Spinal cord (tissue), 9 donors: ENCODE measurements at regions not wholly inside any gene's neighbourhood (a gene's known extent, or its start where the extent isn't known, plus 50 kb on each side); places are given as distances from the start of the nearest gene placed in this dataset.
"Not testable (repeated sequence)": the region's sequence is repeated elsewhere in the genome, so short reads cannot be mapped to it uniquely, and the experiment has no call there.

Source experiments
- DNase-seq, 6 donors: peaks; one replicate each; pipeline versions ENCODE4 v3.0.0 to v3.0.0-alpha.2; 2013 to 2015; ENCODE audit warnings: low spot score in 6 of 6, low read depth in 4 of 6
- H3K27ac ChIP-seq: one replicate; pipeline ENCODE4 v1.5.1; 2013; ENCODE audit warnings: low read depth, low read length, control low read depth
- H3K27me3 ChIP-seq: one replicate; pipeline ENCODE4 v1.6.1; 2013; ENCODE audit warnings: low read length; ENCODE audit not compliant: control insufficient read depth, insufficient read depth
- H3K36me3 ChIP-seq: one replicate; pipeline ENCODE4 v1.6.1; 2013; ENCODE audit warnings: low read length; ENCODE audit not compliant: control insufficient read depth, insufficient read depth
- H3K4me1 ChIP-seq: one replicate; pipeline ENCODE4 v1.6.1; 2013; ENCODE audit warnings: low read length; ENCODE audit not compliant: control insufficient read depth, insufficient read depth
- H3K4me3 ChIP-seq: one replicate; pipeline ENCODE4 v1.5.1; 2013; ENCODE audit warnings: low read depth, low read length, control low read depth
- H3K9me3 ChIP-seq: one replicate; pipeline ENCODE4 v1.6.1; 2013; ENCODE audit warnings: low read length; ENCODE audit not compliant: control insufficient read depth, insufficient read depth
- WGBS: methylation state at CpG from one replicate; pipeline ENCODE4 v1.1.5; 2013; ENCODE audit warnings: missing lambda C conversion rate; ENCODE audit not compliant: insufficient coverage; 5-methylcytosine and 5-hydroxymethylcytosine counted together
- donor health status: healthy.

DNA sequence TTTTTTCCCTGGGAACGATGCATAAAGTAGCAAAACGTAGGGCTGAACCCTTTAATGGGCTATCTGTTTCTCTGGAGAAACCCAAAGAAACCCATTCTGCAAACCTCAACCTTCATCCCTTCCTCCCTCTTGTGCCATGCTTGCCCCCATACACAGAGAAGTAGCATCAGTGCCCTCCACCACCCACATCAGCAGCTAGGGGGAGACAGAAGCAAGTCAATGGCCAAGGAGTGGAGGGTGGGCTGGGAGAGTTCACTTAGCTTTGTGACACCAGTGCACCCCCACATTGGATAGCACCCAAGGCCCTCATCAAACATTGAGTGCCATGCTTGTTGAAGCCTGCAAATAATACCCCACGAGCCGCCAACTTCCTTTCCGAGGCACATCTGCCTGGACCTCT is 282.4 kb downstream of the ABCC12 start:
- Histone ChIP-seq H3K9me3 (no peaks in the 10 kb centered on the region), H3K27me3 (no peaks in the 10 kb centered on the region), H3K4me3 (no peak overlapping the region), H3K4me1 (no peaks in the 10 kb centered on the region), H3K27ac (no peak overlapping the region), H3K36me3 (no peaks in the 10 kb centered on the region)
- WGBS, result 79% methylated on average over 5 of the region's 5 CpGs
- no peak for DNase-seq

DNA sequence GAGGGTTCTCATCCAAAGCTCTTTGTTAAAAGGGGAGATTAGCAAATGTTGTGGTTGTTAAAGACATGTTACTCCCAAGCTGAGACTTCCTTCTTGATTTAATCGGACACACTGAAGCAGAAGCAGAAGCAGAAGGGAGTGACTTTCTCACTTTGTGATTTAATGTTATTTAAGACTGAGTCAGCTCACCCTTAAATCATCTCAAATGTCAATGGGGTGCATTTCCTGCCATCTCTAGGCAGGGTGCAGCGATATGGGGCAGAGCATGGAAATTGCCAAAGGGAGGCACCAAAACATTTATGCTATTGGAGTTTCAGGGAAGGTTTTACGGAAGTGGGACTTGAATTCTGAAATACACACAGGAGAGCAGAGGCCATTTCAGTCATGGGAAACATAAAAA is 283.6 kb downstream of the ABCC12 start:
- 79% methylated on average over 2 of the region's 3 CpGs for whole genome bisulfite sequencing
- Histone ChIP-seq H3K27ac (no peak overlapping the region), H3K9me3 (peaks cover 2% of the 10 kb centered on the region), H3K36me3 (no peaks in the 10 kb centered on the region), H3K27me3 (no peaks in the 10 kb centered on the region), H3K4me1 (no peaks in the 10 kb centered on the region), H3K4me3 (no peak overlapping the region)
- no peak for DNase-seq

DNA sequence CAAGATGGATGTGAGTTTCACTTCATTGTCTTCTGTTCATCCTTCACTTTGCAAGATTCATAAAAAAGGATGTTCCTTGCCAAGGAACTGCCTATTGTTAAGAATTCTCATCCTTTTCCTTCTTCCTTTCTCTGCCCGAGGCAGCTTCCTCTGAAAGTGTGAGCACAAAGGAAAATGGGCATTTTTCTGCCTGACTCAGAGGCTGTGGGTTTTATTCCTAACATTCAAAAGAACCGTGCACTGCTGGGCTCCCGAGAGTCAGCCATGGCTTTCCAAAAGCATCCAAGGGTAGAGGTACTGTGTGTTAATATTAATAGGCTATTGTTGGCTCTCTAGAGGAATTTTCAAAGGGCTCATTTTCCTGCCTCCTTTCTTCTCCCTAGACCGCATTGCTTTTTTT is 289.4 kb downstream of the ABCC12 start:
- Histone ChIP-seq H3K4me1 (no peaks in the 10 kb centered on the region), H3K9me3 (peaks cover 2% of the 10 kb centered on the region), H3K4me3 (no peak overlapping the region), H3K27ac (no peak overlapping the region), H3K27me3 (no peaks in the 10 kb centered on the region), H3K36me3 (no peaks in the 10 kb centered on the region)
- no peak for DNase-seq
- WGBS, result 29% methylated on average over 1 of the region's 4 CpGs

DNA sequence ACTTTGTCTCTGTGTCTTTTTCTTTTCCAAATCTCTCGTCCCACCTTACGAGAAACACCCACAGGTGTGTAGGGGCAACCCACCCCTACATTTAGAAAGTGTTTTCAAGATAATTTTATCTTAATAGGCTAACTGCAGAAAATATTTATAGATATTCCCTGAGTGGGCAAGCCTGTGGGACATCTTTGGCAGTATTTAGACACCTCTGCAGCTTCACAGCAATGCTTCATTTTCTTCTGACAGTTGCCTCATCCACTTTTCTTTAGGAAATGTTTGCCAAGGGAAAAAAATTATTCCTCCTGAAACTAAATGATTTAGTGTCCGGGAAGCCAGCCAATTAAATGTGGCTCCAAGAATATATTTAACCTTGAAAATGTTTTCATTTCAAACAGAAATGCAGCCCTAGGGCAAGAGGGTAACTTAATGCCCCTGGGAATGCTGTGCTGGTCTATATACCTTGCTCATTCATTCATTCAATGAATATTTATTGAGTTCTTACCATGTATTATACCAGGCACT is 290.4 kb downstream of the ABCC12 start:
- DNase-seq, result peak in 1 of 6 donors; percentile 38
- Histone ChIP-seq H3K36me3 (no peaks in the 10 kb centered on the region), H3K9me3 (peaks cover 2% of the 10 kb centered on the region), H3K4me1 (no peaks in the 10 kb centered on the region), H3K4me3 (no peak overlapping the region), H3K27ac (no peak overlapping the region), H3K27me3 (no peaks in the 10 kb centered on the region)
- no CpG with 5 or more reads among the region's 3 CpGs for WGBS

DNA sequence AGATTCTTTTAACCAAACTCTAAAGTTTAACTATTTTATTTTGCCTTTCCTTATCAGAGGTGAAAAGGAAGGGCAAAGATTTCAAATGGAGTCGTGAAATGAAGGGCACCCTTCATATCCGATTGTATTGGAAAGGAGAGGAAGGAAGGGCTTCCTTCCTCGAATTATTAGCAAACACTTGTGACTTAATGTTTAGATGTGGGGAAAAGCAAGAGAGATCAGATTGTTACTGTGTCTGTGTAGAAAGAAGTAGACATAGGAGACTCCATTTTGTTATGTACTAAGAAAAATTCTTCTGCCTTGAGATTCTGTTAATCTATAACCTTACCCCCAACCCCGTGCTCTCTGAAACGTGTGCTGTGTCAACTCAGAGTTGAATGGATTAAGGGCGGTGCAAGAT is 291.5 kb downstream of the ABCC12 start:
- DNase-seq, H3K27me3 ChIP-seq: not testable (repeated sequence)

DNA sequence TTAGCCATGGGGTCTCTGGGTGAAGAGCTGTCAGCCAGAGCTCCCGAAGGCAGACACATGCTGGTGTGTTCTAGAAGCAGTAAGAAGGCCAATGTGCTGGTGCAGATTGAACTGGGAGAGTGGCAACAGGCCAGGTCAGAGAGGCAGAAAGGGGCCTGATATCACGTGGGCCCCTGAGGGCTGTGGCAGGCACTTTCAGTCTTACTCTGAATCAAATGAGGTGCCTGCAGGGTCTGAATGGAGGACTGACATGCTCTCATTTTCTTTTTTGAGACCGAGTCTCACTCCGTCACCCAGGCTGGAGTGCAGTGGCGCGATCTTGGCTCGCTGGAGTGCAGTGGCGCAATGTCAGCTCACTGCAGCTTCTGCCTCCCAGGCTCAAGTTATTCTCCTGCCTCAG is 293.8 kb downstream of the ABCC12 start:
- no peaks in the 10 kb centered on the region for H3K9me3 ChIP-seq

More for the DNA sequence above, 291.5 kb downstream of the ABCC12 start:
- not testable (repeated sequence) for H3K4me3 ChIP-seq, H3K36me3 ChIP-seq, H3K27ac ChIP-seq, H3K4me1 ChIP-seq, H3K9me3 ChIP-seq
- WGBS, result 100% methylated on average over 2 of the region's 6 CpGs

DNA sequence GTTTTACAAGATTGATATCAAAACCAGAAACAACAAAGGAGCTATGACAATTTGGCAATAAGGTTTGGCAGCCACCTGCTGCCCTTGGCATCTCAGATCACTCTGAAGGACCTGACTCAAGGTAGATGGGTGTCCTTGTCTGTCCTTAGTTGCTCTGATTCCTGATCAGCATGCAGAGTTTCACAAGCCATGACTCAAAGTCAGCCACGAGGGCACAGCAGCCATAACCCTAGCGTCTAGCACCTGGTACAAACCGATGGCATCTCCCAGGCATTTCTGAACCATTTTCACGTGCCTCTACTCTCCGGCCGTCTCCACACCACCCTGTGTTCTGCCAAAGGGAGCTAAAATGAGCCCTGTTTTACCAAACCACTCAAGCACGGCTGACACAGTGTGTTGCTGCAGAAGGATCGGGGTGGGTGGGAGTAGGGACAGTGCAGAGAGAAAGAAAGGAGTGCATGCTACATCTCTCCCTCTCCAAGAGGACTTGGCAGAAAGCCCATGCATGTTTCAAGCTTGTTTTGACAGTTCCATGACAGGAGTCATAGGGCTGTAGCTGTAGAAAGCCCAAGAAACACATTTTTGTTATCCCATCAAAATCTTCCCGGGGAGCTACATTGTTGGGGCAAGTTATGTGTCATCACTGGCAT is 297.3 kb downstream of the ABCC12 start:
- Histone ChIP-seq H3K4me1 (no peaks in the 10 kb centered on the region), H3K27ac (no peak overlapping the region), H3K27me3 (no peaks in the 10 kb centered on the region), H3K36me3 (peaks cover 2% of the 10 kb centered on the region), H3K9me3 (no peaks in the 10 kb centered on the region), H3K4me3 (no peak overlapping the region)
- WGBS, result 47% methylated on average over 4 of the region's 9 CpGs
- DNase-seq, result peak in 2 of 6 donors; percentile 39 to 92

More for the DNA sequence above, 293.8 kb downstream of the ABCC12 start:
- Histone ChIP-seq H3K36me3 (no peaks in the 10 kb centered on the region), H3K4me3 (no peak overlapping the region), H3K27ac (no peak overlapping the region), H3K27me3 (no peaks in the 10 kb centered on the region), H3K4me1 (no peaks in the 10 kb centered on the region)
- DNase-seq, result no peak
- WGBS, result 95% methylated on average over 8 of the region's 8 CpGs

DNA sequence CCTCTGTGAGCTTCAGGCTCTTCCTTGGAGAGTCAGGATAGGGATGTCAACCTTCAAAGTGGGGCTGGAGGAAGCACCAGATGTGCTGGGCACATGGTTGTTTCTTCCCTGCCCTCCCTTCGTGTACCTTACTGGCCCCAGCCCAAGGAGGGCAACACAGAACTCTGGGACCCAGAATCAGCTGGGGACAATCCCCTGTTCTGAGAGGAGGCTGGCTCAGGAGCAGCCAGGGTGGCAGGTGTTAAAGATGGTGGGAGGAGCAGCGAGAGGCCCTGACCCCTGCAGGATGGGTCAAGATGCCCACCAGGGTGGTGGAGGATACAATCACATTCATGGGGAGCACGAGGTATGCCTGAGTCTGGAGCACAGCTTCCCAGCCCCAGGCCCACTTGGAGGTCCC is 300.4 kb downstream of the ABCC12 start:
- peaks cover 10% of the 10 kb centered on the region for H3K4me1 ChIP-seq
- no peak overlapping the region for H3K4me3 ChIP-seq
- DNase-seq, result no peak
- no peaks in the 10 kb centered on the region for H3K27me3 ChIP-seq
- 94% methylated on average over 3 of the region's 3 CpGs for WGBS
- no peaks in the 10 kb centered on the region for H3K9me3 ChIP-seq
- H3K36me3 ChIP-seq, result peaks cover 2% of the 10 kb centered on the region
- no peak overlapping the region for H3K27ac ChIP-seq

DNA sequence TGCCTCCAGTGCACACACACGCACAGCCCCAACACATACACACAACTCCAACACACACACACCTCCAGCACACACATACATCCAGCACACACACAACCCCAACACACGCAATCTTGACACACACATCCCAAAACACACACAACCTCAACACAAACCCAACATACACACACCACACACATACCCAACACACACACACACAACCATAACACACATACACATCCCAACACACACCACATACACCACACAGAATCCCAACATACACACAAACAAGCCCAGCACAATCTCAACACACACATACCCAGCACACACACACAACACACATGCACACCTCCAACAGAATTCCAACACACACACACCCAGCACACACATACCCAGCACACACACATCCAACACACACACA is 301.1 kb downstream of the ABCC12 start:
- H3K9me3 ChIP-seq, result no peaks in the 10 kb centered on the region
- no peaks in the 10 kb centered on the region for H3K27me3 ChIP-seq
- H3K36me3 ChIP-seq, result peaks cover 2% of the 10 kb centered on the region
- H3K4me1 ChIP-seq, result peaks cover 11% of the 10 kb centered on the region
- WGBS, result 92% methylated on average over 2 of the region's 2 CpGs
- DNase-seq, result no peak
- H3K27ac ChIP-seq, result no peak overlapping the region
- H3K4me3 ChIP-seq, result no peak overlapping the region

DNA sequence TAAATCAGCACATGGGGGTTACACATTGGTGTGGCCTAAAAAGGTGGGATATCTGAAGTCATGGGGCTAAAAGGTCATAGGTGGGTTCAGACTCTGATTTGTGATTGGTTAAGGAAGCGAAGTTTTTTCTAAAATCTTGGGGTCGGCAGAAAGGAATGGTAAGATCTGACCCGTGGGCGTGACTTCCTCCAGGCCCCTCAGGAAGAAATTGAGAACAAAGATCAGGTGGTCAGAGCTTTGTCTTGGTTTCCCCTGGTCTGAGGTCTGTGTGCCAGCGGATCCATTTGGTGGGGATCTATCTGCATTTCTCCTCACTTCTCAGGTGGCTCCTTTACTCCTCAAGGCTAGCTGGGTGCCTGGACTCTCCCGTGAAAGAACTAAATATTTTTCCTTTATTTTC is 302.8 kb downstream of the ABCC12 start:
- 93% methylated on average over 5 of the region's 6 CpGs for WGBS
- H3K27ac ChIP-seq, result no peak overlapping the region
- no peak overlapping the region for H3K4me3 ChIP-seq
- H3K36me3 ChIP-seq, result peaks cover 2% of the 10 kb centered on the region
- no peaks in the 10 kb centered on the region for H3K9me3 ChIP-seq
- no peak for DNase-seq
- peaks cover 22% of the 10 kb centered on the region for H3K4me1 ChIP-seq
- H3K27me3 ChIP-seq, result no peaks in the 10 kb centered on the region
